ENCODE measurements at regions not wholly inside any gene's neighbourhood (a gene's known extent, or its start where the extent isn't known, plus 50 kb on each side); places are given as distances from the start of the nearest gene placed in this dataset.

DNA sequence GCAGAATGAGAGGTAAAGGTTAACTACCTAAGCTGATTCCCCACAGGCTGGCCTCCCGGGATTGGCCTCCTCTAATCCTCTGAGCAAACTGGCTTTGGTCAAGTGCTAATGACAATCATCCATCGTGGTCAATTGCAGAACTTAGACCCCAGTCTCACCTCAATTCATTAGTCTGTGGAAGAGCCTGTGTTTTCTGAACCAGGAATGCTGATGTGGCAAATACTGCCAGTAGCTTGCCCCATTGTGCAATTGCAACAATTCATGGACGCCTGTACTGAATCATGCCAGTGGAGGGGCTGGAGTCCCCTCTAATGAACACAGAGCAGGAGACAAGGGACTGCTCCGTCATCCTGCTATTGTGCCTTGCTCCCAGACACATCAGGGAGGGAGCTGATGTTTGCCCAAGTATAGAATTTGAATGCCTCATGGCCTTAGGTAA, 1256.5 kb downstream of the EFNB2 start:
- intact Hi-C loops (cut with DNase I) = no loop called here
- H3K27me3 ChIP-seq = no peaks in the 10 kb centered on the region
- TF ChIP-seq, protein P1, sequence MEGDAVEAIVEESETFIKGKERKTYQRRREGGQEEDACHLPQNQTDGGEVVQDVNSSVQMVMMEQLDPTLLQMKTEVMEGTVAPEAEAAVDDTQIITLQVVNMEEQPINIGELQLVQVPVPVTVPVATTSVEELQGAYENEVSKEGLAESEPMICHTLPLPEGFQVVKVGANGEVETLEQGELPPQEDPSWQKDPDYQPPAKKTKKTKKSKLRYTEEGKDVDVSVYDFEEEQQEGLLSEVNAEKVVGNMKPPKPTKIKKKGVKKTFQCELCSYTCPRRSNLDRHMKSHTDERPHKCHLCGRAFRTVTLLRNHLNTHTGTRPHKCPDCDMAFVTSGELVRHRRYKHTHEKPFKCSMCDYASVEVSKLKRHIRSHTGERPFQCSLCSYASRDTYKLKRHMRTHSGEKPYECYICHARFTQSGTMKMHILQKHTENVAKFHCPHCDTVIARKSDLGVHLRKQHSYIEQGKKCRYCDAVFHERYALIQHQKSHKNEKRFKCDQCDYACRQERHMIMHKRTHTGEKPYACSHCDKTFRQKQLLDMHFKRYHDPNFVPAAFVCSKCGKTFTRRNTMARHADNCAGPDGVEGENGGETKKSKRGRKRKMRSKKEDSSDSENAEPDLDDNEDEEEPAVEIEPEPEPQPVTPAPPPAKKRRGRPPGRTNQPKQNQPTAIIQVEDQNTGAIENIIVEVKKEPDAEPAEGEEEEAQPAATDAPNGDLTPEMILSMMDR (IDR thresholded peaks at IDR 0.05) = no peak
- TF ChIP-seq POLR2A (IDR thresholded peaks at IDR 0.05) = no peak
- 36 to 47% methylated on average over 4 of the region's 4 CpGs for WGBS, 2 donors
- no peaks in the 10 kb centered on the region for H3K4me1 ChIP-seq
- DNase-seq = no peak
- no peak overlapping the region for H3K4me3 ChIP-seq
- no peaks in the 10 kb centered on the region for H3K36me3 ChIP-seq (replicated peaks in 1 of 2; ENCODE audit: insufficient read depth in 1 of 2, low read depth in 2 of 2)
- no peaks in the 10 kb centered on the region for H3K9me3 ChIP-seq
- no peak for ATAC-seq
- H3K27ac ChIP-seq = no peak overlapping the region

- no peak for ATAC-seq
- intact Hi-C loops (cut with DNase I) = no loop called here
- no peaks in the 10 kb centered on the region for H3K4me1 ChIP-seq
Measured at GRCh38 chr13:105276571-105276970, 1258.9 kb downstream of the EFNB2 start.

DNA sequence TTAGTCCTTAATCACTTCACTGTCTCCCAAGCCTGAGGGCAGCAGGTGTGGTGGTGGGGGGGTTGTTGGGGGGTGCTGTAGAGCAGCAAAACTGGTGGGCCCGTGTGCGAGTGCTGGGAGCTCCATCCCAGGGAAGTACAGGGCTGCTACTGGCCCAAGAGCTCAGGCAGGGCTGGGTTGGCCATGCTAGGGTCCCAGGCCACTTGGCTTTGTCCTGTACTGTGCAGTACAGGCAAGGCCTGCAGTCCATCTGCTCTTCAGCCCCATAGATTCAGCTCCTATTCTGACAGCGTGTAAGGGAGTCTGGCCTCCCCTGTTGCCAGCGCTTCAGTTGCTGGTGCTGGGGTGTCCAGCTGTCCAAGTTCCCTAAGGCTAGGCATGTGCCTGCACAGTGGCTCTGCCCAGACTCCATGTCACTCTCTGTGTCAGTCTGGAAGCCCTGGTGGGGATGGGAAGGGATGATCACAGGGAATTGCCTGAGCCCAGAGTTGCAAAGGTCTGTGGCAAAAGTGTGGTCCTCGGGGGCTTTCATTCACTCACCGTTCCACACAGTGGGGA, 1261.7 kb downstream of the EFNB2 start:
- WGBS, 2 donors = 79 to 87% methylated on average over 5 to 6 of the region's 6 CpGs
- no peaks in the 10 kb centered on the region for H3K36me3 ChIP-seq (replicated peaks in 1 of 2; ENCODE audit: insufficient read depth in 1 of 2, low read depth in 2 of 2)
- no peak for DNase-seq

More at GRCh38 chr13:105276571-105276970, 1258.9 kb downstream of the EFNB2 start:
- no peak for TF ChIP-seq POLR2A (IDR thresholded peaks at IDR 0.05)
- TF ChIP-seq, protein P1 (IDR thresholded peaks at IDR 0.05) = no peak
- Histone ChIP-seq H3K36me3 (replicated peaks in 1 of 2; ENCODE audit: insufficient read depth in 1 of 2, low read depth in 2 of 2) (no peaks in the 10 kb centered on the region), H3K27me3 (no peaks in the 10 kb centered on the region), H3K27ac (no peak overlapping the region), H3K9me3 (no peaks in the 10 kb centered on the region), H3K4me3 (no peak overlapping the region)
- DNase-seq = no peak
- 77 to 88% methylated on average over 3 of the region's 3 CpGs for WGBS, 2 donors

DNA sequence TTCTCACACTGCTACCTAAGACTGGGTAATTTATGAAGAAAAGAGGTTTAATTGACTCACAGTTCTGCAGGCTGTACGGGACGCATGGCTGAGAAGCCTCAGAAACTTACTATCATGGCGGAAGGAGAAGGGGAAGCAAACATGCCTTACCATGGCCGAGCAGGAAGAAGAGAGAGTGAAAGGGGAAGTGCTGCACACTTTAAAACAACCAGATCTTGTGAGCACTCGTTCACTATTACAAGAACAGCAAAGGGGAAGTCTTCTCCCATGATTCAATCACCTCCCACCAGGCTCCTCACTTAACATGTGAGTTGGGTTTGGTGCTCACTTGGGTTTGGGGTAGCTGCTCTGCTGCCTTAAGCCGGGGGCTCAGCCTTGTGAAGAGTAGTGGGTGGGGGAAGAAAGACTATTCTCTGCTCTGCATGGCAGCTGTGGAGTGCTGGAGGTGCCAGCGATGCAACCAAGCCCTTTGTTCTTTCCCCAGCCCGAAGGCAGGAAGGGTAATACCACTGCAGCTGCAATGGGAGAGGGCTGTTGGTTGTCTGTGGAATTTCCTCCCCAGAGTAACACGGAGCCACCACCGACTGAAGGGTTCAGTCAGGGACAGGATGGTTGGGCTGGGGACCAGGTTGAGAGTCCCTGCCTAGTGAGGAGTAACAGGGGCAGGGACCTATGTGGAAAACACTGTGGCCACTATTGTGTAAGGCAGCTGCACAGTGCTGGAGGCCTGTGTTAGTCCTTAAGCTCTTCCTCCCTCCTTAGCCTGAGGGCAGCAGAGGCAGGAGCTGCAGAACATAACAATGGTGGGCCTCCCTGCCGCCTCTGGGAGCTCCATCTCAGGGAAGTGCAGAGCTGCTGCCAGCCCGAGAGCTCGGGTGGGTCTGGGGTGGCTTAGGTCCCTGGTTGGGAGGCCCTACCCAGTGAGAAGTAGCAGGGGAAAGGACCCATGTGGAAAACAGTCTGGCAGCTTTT, 1262.5 kb downstream of the EFNB2 start:
- Histone ChIP-seq H3K27me3 (no peaks in the 10 kb centered on the region), H3K9me3 (no peaks in the 10 kb centered on the region), H3K36me3 (replicated peaks in 1 of 2; ENCODE audit: insufficient read depth in 1 of 2, low read depth in 2 of 2) (no peaks in the 10 kb centered on the region), H3K27ac (no peak overlapping the region), H3K4me3 (no peak overlapping the region), H3K4me1 (no peaks in the 10 kb centered on the region)
- 66 to 75% methylated on average over 12 to 13 of the region's 13 CpGs for WGBS, 2 donors
- no peak for TF ChIP-seq POLR2A (IDR thresholded peaks at IDR 0.05)
- TF ChIP-seq, protein P1 (IDR thresholded peaks at IDR 0.05) = no peak
- DNase-seq (peak in 1 of 4 donors; percentile 5), ATAC-seq (no peak)
- intact Hi-C loops (cut with DNase I) = no loop called here

More for the DNA sequence above, 1261.7 kb downstream of the EFNB2 start:
- no peak for ATAC-seq
- Histone ChIP-seq H3K4me1 (no peaks in the 10 kb centered on the region), H3K27me3 (no peaks in the 10 kb centered on the region), H3K9me3 (no peaks in the 10 kb centered on the region), H3K27ac (no peak overlapping the region), H3K4me3 (no peak overlapping the region)
- intact Hi-C loops (cut with DNase I) = no loop called here
- TF ChIP-seq, protein P1 (IDR thresholded peaks at IDR 0.05) = no peak
- TF ChIP-seq POLR2A (IDR thresholded peaks at IDR 0.05) = no peak
